ENCODE measurements at regions not wholly inside any gene's neighbourhood (a gene's known extent, or its start where the extent isn't known, plus 50 kb on each side); places are given as distances from the start of the nearest gene placed in this dataset.

DNA sequence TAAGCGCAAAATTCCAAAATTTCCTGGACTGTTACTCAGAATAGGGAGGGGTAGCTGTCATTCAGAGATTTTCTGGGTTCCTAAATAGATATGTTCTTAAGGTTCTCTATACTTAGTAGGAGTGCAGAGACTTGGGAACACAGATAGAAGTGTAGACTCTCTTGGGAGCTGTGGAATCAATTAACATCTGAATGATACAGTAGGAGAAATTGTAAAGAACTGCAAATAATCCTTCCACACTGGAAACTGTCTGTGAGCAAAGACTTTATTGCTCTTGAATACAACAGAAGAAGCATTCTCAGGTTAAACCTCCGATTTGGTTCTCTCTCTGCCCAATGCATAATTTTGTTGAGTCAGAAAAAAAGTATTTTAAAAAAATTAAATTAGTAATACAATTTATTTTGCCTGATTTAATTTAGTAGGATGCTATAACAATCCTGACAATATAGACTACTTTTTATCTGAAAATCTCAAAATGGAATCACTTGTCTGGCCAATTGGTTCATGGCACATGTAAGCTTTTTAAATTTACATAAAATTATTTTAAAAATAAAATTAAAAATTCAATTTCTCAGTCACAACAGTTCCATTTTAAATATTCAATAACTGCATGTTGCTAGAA lies 1754.3 kb downstream of the PLA2G4A start:
- no peak for TF ChIP-seq EGR1 (IDR thresholded peaks at IDR 0.05)
- no peak for TF ChIP-seq TCF12 (IDR thresholded peaks at IDR 0.05; ENCODE audit: low read depth)
- no peak for TF ChIP-seq EP300 (IDR thresholded peaks at IDR 0.05; ENCODE audit: borderline replicate concordance)
- TF ChIP-seq YY1 (IDR thresholded peaks at IDR 0.05; ENCODE audit: low read depth) = no peak
- TF ChIP-seq, protein P1, sequence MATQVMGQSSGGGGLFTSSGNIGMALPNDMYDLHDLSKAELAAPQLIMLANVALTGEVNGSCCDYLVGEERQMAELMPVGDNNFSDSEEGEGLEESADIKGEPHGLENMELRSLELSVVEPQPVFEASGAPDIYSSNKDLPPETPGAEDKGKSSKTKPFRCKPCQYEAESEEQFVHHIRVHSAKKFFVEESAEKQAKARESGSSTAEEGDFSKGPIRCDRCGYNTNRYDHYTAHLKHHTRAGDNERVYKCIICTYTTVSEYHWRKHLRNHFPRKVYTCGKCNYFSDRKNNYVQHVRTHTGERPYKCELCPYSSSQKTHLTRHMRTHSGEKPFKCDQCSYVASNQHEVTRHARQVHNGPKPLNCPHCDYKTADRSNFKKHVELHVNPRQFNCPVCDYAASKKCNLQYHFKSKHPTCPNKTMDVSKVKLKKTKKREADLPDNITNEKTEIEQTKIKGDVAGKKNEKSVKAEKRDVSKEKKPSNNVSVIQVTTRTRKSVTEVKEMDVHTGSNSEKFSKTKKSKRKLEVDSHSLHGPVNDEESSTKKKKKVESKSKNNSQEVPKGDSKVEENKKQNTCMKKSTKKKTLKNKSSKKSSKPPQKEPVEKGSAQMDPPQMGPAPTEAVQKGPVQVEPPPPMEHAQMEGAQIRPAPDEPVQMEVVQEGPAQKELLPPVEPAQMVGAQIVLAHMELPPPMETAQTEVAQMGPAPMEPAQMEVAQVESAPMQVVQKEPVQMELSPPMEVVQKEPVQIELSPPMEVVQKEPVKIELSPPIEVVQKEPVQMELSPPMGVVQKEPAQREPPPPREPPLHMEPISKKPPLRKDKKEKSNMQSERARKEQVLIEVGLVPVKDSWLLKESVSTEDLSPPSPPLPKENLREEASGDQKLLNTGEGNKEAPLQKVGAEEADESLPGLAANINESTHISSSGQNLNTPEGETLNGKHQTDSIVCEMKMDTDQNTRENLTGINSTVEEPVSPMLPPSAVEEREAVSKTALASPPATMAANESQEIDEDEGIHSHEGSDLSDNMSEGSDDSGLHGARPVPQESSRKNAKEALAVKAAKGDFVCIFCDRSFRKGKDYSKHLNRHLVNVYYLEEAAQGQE (IDR thresholded peaks at IDR 0.05; ENCODE audit: low read depth) = no peak

DNA sequence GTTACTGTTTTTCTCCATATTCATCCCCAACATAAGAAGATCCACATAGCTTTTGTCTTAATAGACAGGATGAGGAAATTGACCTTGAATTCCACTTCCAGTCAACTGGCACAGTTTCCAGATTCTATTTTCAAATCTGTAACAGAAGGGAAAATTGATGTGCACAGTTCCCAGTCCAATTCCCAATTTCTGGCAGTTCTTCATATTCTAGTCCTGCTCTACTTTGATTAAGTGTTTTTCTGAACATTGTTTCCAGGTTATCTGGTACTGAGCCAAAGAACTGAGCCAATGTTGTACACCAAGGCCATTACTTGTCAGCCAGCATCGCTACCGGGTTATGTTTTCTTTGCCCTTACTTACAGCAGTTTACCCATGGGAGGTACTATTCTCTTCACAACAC lies 1755.4 kb downstream of the PLA2G4A start:
- TF ChIP-seq EGR1 (IDR thresholded peaks at IDR 0.05) (no peak), FOXM1 (IDR thresholded peaks at IDR 0.05; ENCODE audit: borderline replicate concordance, low read depth) (no peak), NFIC (IDR thresholded peaks at IDR 0.05) (no peak), EP300 (IDR thresholded peaks at IDR 0.05; ENCODE audit: borderline replicate concordance) (no peak)
- TF ChIP-seq, protein P1 (IDR thresholded peaks at IDR 0.05; ENCODE audit: low read depth) = no peak
- TF ChIP-seq, protein P2, sequence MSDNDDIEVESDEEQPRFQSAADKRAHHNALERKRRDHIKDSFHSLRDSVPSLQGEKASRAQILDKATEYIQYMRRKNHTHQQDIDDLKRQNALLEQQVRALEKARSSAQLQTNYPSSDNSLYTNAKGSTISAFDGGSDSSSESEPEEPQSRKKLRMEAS (IDR thresholded peaks at IDR 0.05) = no peak

DNA sequence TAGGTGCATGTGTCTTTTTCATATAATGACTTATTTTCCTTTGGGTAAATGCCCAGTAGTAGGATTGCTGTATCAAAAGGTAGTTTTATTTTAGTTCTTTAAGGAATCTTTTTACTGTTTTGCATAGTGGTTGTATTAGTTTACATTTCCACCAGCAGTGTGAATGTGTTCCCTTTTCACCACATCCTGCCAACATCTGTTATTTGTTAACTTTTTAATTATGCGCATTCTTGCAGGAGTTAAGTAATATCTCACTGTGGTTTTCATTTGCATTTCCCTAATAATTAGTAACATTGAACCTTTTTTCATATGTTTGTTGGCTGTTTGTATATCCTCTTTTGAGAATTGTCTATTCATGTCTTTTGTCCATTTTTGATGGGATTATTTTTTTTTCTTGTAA lies 1761.9 kb downstream of the PLA2G4A start:
- no peak for TF ChIP-seq FOXM1 (IDR thresholded peaks at IDR 0.05; ENCODE audit: borderline replicate concordance, low read depth)
- TF ChIP-seq EP300 (IDR thresholded peaks at IDR 0.05; ENCODE audit: borderline replicate concordance) = no peak
- TF ChIP-seq YY1 (IDR thresholded peaks at IDR 0.05; ENCODE audit: low read depth) = no peak
- no peak for TF ChIP-seq TEAD4 (IDR thresholded peaks at IDR 0.05)
- TF ChIP-seq CEBPB (IDR thresholded peaks at IDR 0.05) = no peak
- TF ChIP-seq, protein P1 (IDR thresholded peaks at IDR 0.05; ENCODE audit: low read depth) = no peak
- no peak for TF ChIP-seq TCF12 (IDR thresholded peaks at IDR 0.05; ENCODE audit: low read depth)
- TF ChIP-seq NFIC (IDR thresholded peaks at IDR 0.05) = no peak
- TF ChIP-seq CREB1 (IDR thresholded peaks at IDR 0.05; ENCODE audit: low read depth) = no peak
- TF ChIP-seq, protein P2 (IDR thresholded peaks at IDR 0.05) = no peak

DNA sequence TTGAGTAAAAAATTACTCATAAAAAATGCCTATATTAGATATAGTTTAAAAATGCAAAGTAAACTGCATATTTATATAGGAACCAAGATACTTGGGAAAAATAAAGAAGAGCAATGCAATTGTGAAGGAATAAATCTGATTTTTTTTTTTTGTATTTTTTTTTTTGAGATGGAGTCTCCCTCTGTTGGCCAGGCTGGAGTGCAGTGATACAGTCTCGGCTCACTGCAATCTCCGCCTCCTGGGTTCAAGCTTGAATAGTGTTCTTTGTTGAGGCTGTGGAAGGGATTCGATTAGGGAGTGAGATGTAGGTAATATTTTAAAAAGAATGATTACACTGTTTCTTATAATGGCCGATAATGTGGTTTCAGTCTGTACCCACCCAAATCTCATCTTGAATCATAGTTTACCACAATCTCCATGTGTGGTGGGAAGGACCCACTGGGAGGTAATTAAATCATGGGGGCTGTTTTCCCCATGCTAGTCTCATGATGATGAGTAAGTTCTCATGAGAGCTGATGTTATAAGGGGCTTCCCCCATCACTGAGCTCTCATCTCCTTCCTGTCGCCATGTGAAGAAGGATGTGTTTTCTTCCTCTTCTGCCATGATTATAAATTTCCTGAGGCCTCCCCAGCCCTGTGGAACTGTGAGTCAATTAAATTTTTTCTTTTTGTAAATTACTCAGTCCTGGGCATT lies 1765.9 kb downstream of the PLA2G4A start:
- TF ChIP-seq EGR1 (IDR thresholded peaks at IDR 0.05) = no peak
- no peak for TF ChIP-seq CREB1 (IDR thresholded peaks at IDR 0.05; ENCODE audit: low read depth)
- no peak for TF ChIP-seq TEAD4 (IDR thresholded peaks at IDR 0.05)
- TF ChIP-seq YY1 (IDR thresholded peaks at IDR 0.05; ENCODE audit: low read depth) = no peak
- TF ChIP-seq, protein P2 (IDR thresholded peaks at IDR 0.05) = no peak
- TF ChIP-seq, protein P1 (IDR thresholded peaks at IDR 0.05; ENCODE audit: low read depth) = no peak
- TF ChIP-seq NFIC (IDR thresholded peaks at IDR 0.05) = no peak
